GM12878 (cell line): ENCODE measurements at regions not wholly inside any gene's neighbourhood (a gene's known extent, or its start where the extent isn't known, plus 50 kb on each side); places are given as distances from the start of the nearest gene placed in this dataset.

ENCODE experiments used
- CBX5 ChIP-seq: sonication (generic); IDR thresholded peaks from 2 replicates; pipeline ENCODE4 v1.6.1; 2016; ENCODE audit warnings: low read depth, moderate library complexity, mild to moderate bottlenecking, inconsistent platforms
- NFXL1 ChIP-seq: fragments of 450-650 bp; IDR thresholded peaks from 2 replicates; pipeline ENCODE4 v1.6.1; 2017; ENCODE audit warnings: antibody characterized with exemption, mild to moderate bottlenecking, borderline replicate concordance

- no peak for TF ChIP-seq CBX5
- TF ChIP-seq NFXL1: no peak
Measured at GRCh38 chr13:34425327-34425949, 516.6 kb upstream of the NBEA start.
